NCI-H774 (cell line): ENCODE measurements at regions not wholly inside any gene's neighbourhood (a gene's known extent, or its start where the extent isn't known, plus 50 kb on each side); places are given as distances from the start of the nearest gene placed in this dataset.

Source experiments
- DNase-seq: peaks from one replicate; lab custom pipeline; 2025; lab: John Stamatoyannopoulos, UW

GRCh38 chr12:58980768-58981167 lies 60.5 kb upstream of the LRIG3 start:
- no peak for DNase-seq

DNA sequence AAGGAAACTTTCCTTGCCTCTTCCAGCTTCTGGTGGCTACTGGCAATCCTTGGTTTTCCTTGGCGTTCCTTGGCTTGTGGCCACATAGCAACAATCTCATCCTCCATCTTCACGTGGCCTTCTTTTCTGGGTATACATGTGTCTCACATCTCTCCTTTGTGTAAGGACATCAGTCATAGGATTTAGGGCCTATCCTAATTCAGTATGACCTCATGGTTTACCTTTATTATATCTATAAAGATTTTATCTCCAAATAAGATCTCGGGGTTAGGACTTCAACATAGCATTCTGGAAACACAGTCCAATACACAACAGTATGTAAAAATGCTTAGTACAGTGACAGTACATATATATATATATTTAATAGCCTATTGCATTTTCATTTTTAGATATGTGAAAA lies 58.4 kb upstream of the LRIG3 start:
- DNase-seq = no peak

- DNase-seq = no peak
These were observed 57.2 kb upstream of the LRIG3 start for GRCh38 chr12:58977476-58977875.

DNA sequence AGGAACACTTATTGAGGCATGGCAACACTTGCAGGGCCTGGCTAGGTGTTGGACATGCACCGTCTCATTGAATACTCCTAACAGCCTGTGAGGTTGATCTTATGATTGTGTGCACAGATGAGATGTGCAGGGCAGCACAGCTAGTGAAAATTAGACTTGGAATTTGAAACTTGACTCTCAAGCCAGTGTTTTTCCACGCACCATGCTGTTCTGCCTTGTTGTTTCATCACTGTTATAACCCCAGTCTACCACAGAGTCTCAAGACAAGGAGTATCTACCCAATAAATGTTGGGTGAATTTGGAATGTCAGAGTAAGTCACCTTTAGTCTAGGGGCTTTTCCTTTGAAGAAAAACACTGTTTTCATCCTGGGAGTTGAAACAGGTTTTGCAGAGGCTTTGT lies 55.8 kb upstream of the LRIG3 start:
- no peak for DNase-seq
